Right hindlimb (tissue), 1 donor: ENCODE measurements at regions not wholly inside any gene's neighbourhood (a gene's known extent, or its start where the extent isn't known, plus 50 kb on each side); places are given as distances from the start of the nearest gene placed in this dataset.
"Not testable (repeated sequence)": the region's sequence is repeated elsewhere in the genome, so short reads cannot be mapped to it uniquely, and the experiment has no call there.

ENCODE experiments used
- DNase-seq: peaks from one replicate; pipeline ENCODE4 v3.0.0-alpha.2; 2018

- DNase-seq, result no peak
Measured at GRCh38 chr18:28735731-28736130, 558.8 kb upstream of the CDH2 start.

GRCh38 chr18:28729321-28729720 is 552.4 kb upstream of the CDH2 start:
- DNase-seq, result no peak

- no peak for DNase-seq
Measured at GRCh38 chr18:28728891-28729290, 552.0 kb upstream of the CDH2 start.

- not testable (repeated sequence) for DNase-seq
Measured at GRCh38 chr18:28727189-28727588, 550.3 kb upstream of the CDH2 start.

GRCh38 chr18:28725876-28726275 is 548.9 kb upstream of the CDH2 start:
- no peak for DNase-seq

- no peak for DNase-seq
Measured at GRCh38 chr18:28723506-28723905, 546.6 kb upstream of the CDH2 start.

- DNase-seq, result no peak
Measured at GRCh38 chr18:28718696-28719095, 541.8 kb upstream of the CDH2 start.

GRCh38 chr18:28716338-28716737 is 539.4 kb upstream of the CDH2 start:
- no peak for DNase-seq

- no peak for DNase-seq
Measured at GRCh38 chr18:28715206-28715605, 538.3 kb upstream of the CDH2 start.

GRCh38 chr18:28714498-28714897 is 537.6 kb upstream of the CDH2 start:
- no peak for DNase-seq

GRCh38 chr18:28712796-28713425 is 536.0 kb upstream of the CDH2 start:
- no peak for DNase-seq

GRCh38 chr18:28712172-28712571 is 535.2 kb upstream of the CDH2 start:
- DNase-seq, result no peak

- DNase-seq, result no peak
Measured at GRCh38 chr18:28711096-28711495, 534.2 kb upstream of the CDH2 start.

GRCh38 chr18:28707006-28707405 is 530.1 kb upstream of the CDH2 start:
- no peak for DNase-seq

GRCh38 chr18:28706397-28706796 is 529.5 kb upstream of the CDH2 start:
- DNase-seq, result no peak

- no peak for DNase-seq
Measured at GRCh38 chr18:28705482-28705881, 528.6 kb upstream of the CDH2 start.

GRCh38 chr18:28692337-28692736 is 515.4 kb upstream of the CDH2 start:
- no peak for DNase-seq

- DNase-seq, result no peak
Measured at GRCh38 chr18:28691496-28691840, 514.5 kb upstream of the CDH2 start.

- DNase-seq, result no peak
Measured at GRCh38 chr18:28690836-28691495, 514.0 kb upstream of the CDH2 start.

- DNase-seq, result no peak
Measured at GRCh38 chr18:28690100-28690499, 513.2 kb upstream of the CDH2 start.

GRCh38 chr18:28689588-28689987 is 512.7 kb upstream of the CDH2 start:
- no peak for DNase-seq

GRCh38 chr18:28684746-28685355 is 507.9 kb upstream of the CDH2 start:
- DNase-seq, result no peak

- DNase-seq, result no peak
Measured at GRCh38 chr18:28682912-28683311, 506.0 kb upstream of the CDH2 start.

- DNase-seq, result no peak
Measured at GRCh38 chr18:28669165-28669564, 492.2 kb upstream of the CDH2 start.

- DNase-seq, result no peak
Measured at GRCh38 chr18:28666216-28666615, 489.3 kb upstream of the CDH2 start.
